K562 (cell line): ENCODE measurements at regions not wholly inside any gene's neighbourhood (a gene's known extent, or its start where the extent isn't known, plus 50 kb on each side); places are given as distances from the start of the nearest gene placed in this dataset.

ENCODE experiments used
- ATAC-seq: fragments of 200-7000 bp; cut with Tn5 transposase; 3 replicates; pipeline ENCODE4 v1.9.1; 2020; ENCODE audit warnings: moderate library complexity
- BruUV-seq: library from RNA; stranded (reverse); fragments of 400-500 nt; replicated peaks from 2 replicates; lab custom pipeline; 2021; lab: Mats Ljungman, UMichigan
- CTCF ChIA-PET: fragments of 300-600 bp; formaldehyde crosslinking; extraction: SDS; loops from one replicate; lab custom pipeline; 2021; ENCODE audit warnings: low intra/inter-chr PET ratio; lab: Yijun Ruan, JAX
- POLR2A ChIA-PET: fragments of 300-600, 350-650 bp; sonication (Branson Sonifier 250); formaldehyde crosslinking; extraction: SDS; loops from one replicate; lab custom pipeline; 2021; ENCODE audit warnings: antibody characterized with exemption, inconsistent platforms; lab: Yijun Ruan, JAX
- DNase-seq, 4 experiments: peaks; one replicate each; pipeline versions ENCODE4 v3.0.0 to v3.0.0-alpha.2; 2011 to 2018; ENCODE audit warnings: low spot score in 3 of 4, mixed read lengths in 3 of 4; ENCODE audit errors: extremely low read depth in 1 of 4
- FAIRE-seq: peaks from 2 replicates; lab custom pipeline; 2011; peaks lifted over from hg19 to GRCh38; lab: Jason Lieb, UNC
- H2AFZ ChIP-seq: 2 replicates; pipeline ENCODE4 v1.6.0; 2011; ENCODE audit warnings: low read depth, low read length, control low read depth, inconsistent platforms
- H3K27ac ChIP-seq: fragments of 200-600 bp; 3 replicates; pipeline ENCODE4 v1.8.0; 2011; ENCODE audit warnings: low read depth, mild to moderate bottlenecking, control low read depth, inconsistent platforms, low read length, moderate library complexity, mixed read lengths; ENCODE audit errors: extremely low read depth
- H3K27me3 ChIP-seq, 2 experiments: fragments of 300-600 bp in 1 of 2; 2 replicates in 1 of 2; 3 replicates in 1 of 2; pipeline versions ENCODE4 v1.6.0 to v1.8.0; 2011; ENCODE audit warnings: inconsistent platforms in 2 of 2, low read length in 2 of 2, mild to moderate bottlenecking in 1 of 2, mixed read lengths in 1 of 2, moderate library complexity in 1 of 2; ENCODE audit not compliant: control insufficient read depth in 2 of 2, insufficient read depth in 2 of 2
- H3K36me3 ChIP-seq: fragments of 300-600 bp; 3 replicates; pipeline ENCODE4 v1.8.0; 2011; ENCODE audit warnings: mild to moderate bottlenecking, low read length, inconsistent platforms; ENCODE audit not compliant: control insufficient read depth, insufficient read depth
- H3K4me1 ChIP-seq, 2 experiments: fragments of 200-600 bp in 1 of 2; replicated peaks in 1 of 2; 2 replicates in 1 of 2; 3 replicates in 1 of 2; pipeline versions ENCODE4 v1.5.1 to v1.8.0; 2011; ENCODE audit warnings: inconsistent platforms in 2 of 2, low read length in 2 of 2, mild to moderate bottlenecking in 1 of 2, mixed read lengths in 1 of 2, moderate library complexity in 1 of 2; ENCODE audit not compliant: control insufficient read depth in 2 of 2, insufficient read depth in 2 of 2
- H3K4me2 ChIP-seq: 2 replicates; pipeline ENCODE4 v1.6.1; 2011; ENCODE audit warnings: low read length, control low read depth, inconsistent platforms, mixed read lengths; ENCODE audit not compliant: insufficient read depth
- H3K4me3 ChIP-seq: fragments of 200-600 bp; sonication (generic), shearing (Covaris generic); 2 replicates; pipeline ENCODE4 v1.5.1; 2016; ENCODE audit warnings: control low read depth, inconsistent platforms
- H3K79me2 ChIP-seq: fragments of 200-600 bp; 3 replicates; pipeline ENCODE4 v1.8.0; 2011; ENCODE audit warnings: low read length, inconsistent platforms; ENCODE audit not compliant: control insufficient read depth, insufficient read depth
- H3K9ac ChIP-seq, 2 experiments: 2 replicates each; pipeline versions ENCODE4 v1.6.0 to v1.6.1; 2011; ENCODE audit warnings: low read depth in 2 of 2, low read length in 2 of 2, control low read depth in 1 of 2, inconsistent platforms in 1 of 2, mild to moderate bottlenecking in 1 of 2, mixed read lengths in 1 of 2; ENCODE audit not compliant: insufficient read depth in 1 of 2
- H3K9me1 ChIP-seq: one replicate; pipeline ENCODE4 v1.6.0; 2011; ENCODE audit warnings: inconsistent platforms, mild to moderate bottlenecking, low read length, moderate library complexity; ENCODE audit not compliant: control insufficient read depth, insufficient read depth
- H3K9me3 ChIP-seq: replicated peaks from 2 replicates; pipeline ENCODE4 v1.5.1; 2011; ENCODE audit warnings: low read depth, low read length, inconsistent platforms; ENCODE audit not compliant: control insufficient read depth, insufficient read depth
- H4K20me1 ChIP-seq: replicated peaks from 2 replicates; pipeline ENCODE4 v1.6.1; 2011; ENCODE audit warnings: low read length, inconsistent platforms, mixed read lengths; ENCODE audit not compliant: control insufficient read depth, insufficient read depth
- SPI1 ChIP-seq: IDR thresholded peaks from 2 replicates; pipeline ENCODE4 v1.6.1; 2011; ENCODE audit warnings: low read depth, low read length, control low read depth, borderline replicate concordance
- YY1 ChIP-seq, 3 experiments: IDR thresholded peaks; 2 replicates each; pipeline ENCODE4 v1.6.1; 2011; ENCODE audit warnings: low read length in 2 of 3, mild to moderate bottlenecking in 2 of 3, moderate library complexity in 2 of 3, borderline replicate concordance in 1 of 3, control low read depth in 1 of 3, low read depth in 1 of 3; ENCODE audit not compliant: insufficient read depth in 3 of 3, insufficient replicate concordance in 2 of 3, control insufficient read depth in 1 of 3, insufficient read length in 1 of 3; ENCODE audit errors: extremely low read depth in 1 of 3
- ZNF197 ChIP-seq: fragments of 200-800 bp; sonication (Bioruptor generic); IDR thresholded peaks from 2 replicates; pipeline ENCODE4 v1.6.1; 2016; ENCODE audit warnings: low read depth, missing genetic modification characterization, missing compliant biosample characterization
- WGBS: fragments of 100-300 bp; shearing (Covaris generic); methylation state at CpG from one replicate; pipeline ENCODE4 v1.1.6; 2016; ENCODE audit warnings: low coverage, mixed read lengths; ENCODE audit not compliant: insufficient coverage; ENCODE audit errors: missing lambda C conversion rate; 5-methylcytosine and 5-hydroxymethylcytosine counted together
- in situ Hi-C: fragments of 300-500 bp; cut with MboI; formaldehyde crosslinking; loops from 4 replicates; pipeline ENCODE4 v1.15.0; 2018; ENCODE audit warnings: inconsistent platforms, mixed read lengths
- intact Hi-C: fragments of 100-400 bp; cut with micrococcal nuclease; formaldehyde crosslinking; loops from 2 replicates; pipeline ENCODE4 v1.14.2; 2022
- TF ChIP-seq, protein P1 (sequence below): fragments of 150-350 bp; IDR thresholded peaks from 2 replicates; pipeline ENCODE4 v1.6.1; 2014; ENCODE audit warnings: low read depth, mild to moderate bottlenecking, low read length, borderline replicate concordance

- Histone ChIP-seq H3K27ac (no peak overlapping the region), H3K9ac (no peak overlapping the region), H3K9me3 (no peaks in the 10 kb centered on the region; the same call in none of the 2 replicates), H3K9me1 (no peaks in the 10 kb centered on the region), H2AFZ (no peak overlapping the region)
- no TSS peak for BruUV-seq
- in situ Hi-C loops, result no loop called here
- POLR2A ChIA-PET, result no interaction called here
- no peak for DNase-seq
- 0% methylated on average over 3 of the region's 3 CpGs for WGBS
- TF ChIP-seq SPI1 (no peak), YY1 (IDR thresholded peaks at IDR 0.05; ENCODE audit: borderline replicate concordance in 1 of 3, control insufficient read depth in 1 of 3, extremely low read depth in 1 of 3, insufficient read depth in 3 of 3, insufficient read length in 1 of 3, insufficient replicate concordance in 2 of 3, low read depth in 1 of 3, low read length in 2 of 3) (no peak), ZNF197 (no peak)
- TF ChIP-seq, protein P1, sequence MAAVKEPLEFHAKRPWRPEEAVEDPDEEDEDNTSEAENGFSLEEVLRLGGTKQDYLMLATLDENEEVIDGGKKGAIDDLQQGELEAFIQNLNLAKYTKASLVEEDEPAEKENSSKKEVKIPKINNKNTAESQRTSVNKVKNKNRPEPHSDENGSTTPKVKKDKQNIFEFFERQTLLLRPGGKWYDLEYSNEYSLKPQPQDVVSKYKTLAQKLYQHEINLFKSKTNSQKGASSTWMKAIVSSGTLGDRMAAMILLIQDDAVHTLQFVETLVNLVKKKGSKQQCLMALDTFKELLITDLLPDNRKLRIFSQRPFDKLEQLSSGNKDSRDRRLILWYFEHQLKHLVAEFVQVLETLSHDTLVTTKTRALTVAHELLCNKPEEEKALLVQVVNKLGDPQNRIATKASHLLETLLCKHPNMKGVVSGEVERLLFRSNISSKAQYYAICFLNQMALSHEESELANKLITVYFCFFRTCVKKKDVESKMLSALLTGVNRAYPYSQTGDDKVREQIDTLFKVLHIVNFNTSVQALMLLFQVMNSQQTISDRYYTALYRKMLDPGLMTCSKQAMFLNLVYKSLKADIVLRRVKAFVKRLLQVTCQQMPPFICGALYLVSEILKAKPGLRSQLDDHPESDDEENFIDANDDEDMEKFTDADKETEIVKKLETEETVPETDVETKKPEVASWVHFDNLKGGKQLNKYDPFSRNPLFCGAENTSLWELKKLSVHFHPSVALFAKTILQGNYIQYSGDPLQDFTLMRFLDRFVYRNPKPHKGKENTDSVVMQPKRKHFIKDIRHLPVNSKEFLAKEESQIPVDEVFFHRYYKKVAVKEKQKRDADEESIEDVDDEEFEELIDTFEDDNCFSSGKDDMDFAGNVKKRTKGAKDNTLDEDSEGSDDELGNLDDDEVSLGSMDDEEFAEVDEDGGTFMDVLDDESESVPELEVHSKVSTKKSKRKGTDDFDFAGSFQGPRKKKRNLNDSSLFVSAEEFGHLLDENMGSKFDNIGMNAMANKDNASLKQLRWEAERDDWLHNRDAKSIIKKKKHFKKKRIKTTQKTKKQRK, result no peak
- TF ChIP-seq, all 486 proteins: peak for 0
- intact Hi-C loops, result no loop called here
- Histone ChIP-seq H3K4me2 (no peak overlapping the region), H3K36me3 (no peaks in the 10 kb centered on the region), H3K79me2 (no peaks in the 10 kb centered on the region), H4K20me1 (no peaks in the 10 kb centered on the region), H3K27me3 (no peaks in the 10 kb centered on the region), H3K4me1 (no peaks in the 10 kb centered on the region), H3K4me3 (no peak overlapping the region)
- CTCF ChIA-PET, result no interaction called here
- FAIRE-seq, result no peak
- ATAC-seq, result no peak
These were observed 785.7 kb downstream of the CCDC85A start for GRCh38 chr2:56969513-56969912.
